ENCODE measurements at regions not wholly inside any gene's neighbourhood (a gene's known extent, or its start where the extent isn't known, plus 50 kb on each side); places are given as distances from the start of the nearest gene placed in this dataset.
"Not testable (repeated sequence)": the region's sequence is repeated elsewhere in the genome, so short reads cannot be mapped to it uniquely, and the experiment has no call there.

DNA sequence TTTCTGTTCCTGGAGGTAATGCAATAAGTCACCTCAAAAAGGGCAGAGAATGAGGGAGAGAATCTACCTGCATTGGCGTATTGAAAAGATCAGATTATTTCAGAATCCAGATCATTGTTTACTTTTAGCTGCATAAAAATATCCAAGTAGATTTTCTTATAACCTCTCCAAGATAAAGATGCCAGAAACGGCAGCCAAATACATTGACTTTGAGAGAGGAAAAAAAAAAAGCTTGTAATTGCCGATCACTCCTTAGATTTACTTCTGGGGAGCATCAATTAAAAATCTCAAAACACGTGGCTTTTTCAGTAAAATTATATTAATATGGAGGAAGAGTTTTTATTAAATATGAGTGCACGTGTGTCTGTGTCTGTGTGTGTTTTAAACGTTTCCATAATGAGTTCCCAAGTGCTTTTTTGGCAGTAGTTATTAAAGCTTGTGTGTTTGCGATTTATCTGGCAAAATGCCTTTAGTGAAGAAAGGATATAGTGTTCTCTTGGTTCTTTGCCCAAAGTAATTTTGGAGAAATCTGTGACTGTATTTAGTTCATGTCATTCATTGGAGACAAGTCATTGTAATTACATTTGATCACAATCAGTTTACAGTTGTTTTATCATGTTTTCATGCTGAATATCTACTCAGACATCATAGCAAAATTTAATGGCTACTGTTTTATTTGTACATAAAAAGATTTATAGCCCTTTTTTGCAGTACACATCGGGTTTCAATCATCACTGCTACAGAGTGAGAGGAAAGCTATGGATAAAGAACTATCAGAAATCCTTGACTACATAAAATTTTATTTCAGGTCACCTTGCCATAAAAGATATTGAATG lies 176.1 kb downstream of the TM9SF2 start:
- TF ChIP-seq CTCF (IDR thresholded peaks at IDR 0.05), result no peak
- H3K27ac ChIP-seq, result no peak overlapping the region
- no peaks in the 10 kb centered on the region for H3K9me3 ChIP-seq
- no peaks in the 10 kb centered on the region for H3K27me3 ChIP-seq
- H3K4me1 ChIP-seq (ENCODE audit: control insufficient read depth in 1 of 2, insufficient read depth in 1 of 2, low read depth in 1 of 2, low read length in 1 of 2), result no peaks in the 10 kb centered on the region
- H3K36me3 ChIP-seq, result no peaks in the 10 kb centered on the region
- H3K4me3 ChIP-seq (ENCODE audit: low read depth in 1 of 2, low read length in 1 of 2), result no peak overlapping the region

- H3K4me3 ChIP-seq (ENCODE audit: low read depth in 1 of 2, low read length in 1 of 2), result no peak overlapping the region
- H3K27ac ChIP-seq, result no peak overlapping the region
- no peaks in the 10 kb centered on the region for H3K36me3 ChIP-seq
- H3K4me1 ChIP-seq (ENCODE audit: control insufficient read depth in 1 of 2, insufficient read depth in 1 of 2, low read depth in 1 of 2, low read length in 1 of 2), result no peaks in the 10 kb centered on the region
- peaks cover 5% of the 10 kb centered on the region for H3K27me3 ChIP-seq
- TF ChIP-seq CTCF (IDR thresholded peaks at IDR 0.05), result no peak
- no peaks in the 10 kb centered on the region for H3K9me3 ChIP-seq
These were observed 170.5 kb downstream of the TM9SF2 start for GRCh38 chr13:99671746-99672145.

DNA sequence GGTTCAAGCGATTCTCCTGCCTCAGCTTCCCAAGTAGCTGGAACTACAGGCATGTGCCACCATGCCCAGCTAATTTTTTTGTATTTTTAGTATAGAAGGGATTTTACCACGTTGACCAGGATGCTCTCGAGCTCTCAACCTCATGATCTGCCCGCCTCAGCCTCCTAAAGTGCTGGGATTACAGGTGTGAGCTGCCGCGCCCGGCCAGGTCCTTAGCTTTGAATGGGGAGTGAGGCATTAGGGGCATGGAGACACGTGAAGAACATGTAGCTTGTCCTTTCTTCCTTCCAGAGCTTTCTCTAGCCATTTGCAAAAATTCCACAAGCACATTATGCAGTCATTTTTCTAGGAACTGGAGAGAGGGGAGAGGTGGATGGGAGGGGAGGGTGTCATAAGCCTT lies 167.8 kb downstream of the TM9SF2 start:
- H3K36me3 ChIP-seq; H3K9me3 ChIP-seq; H3K27ac ChIP-seq; H3K4me3 ChIP-seq (ENCODE audit: low read depth in 1 of 2, low read length in 1 of 2); H3K4me1 ChIP-seq (ENCODE audit: control insufficient read depth in 1 of 2, insufficient read depth in 1 of 2, low read depth in 1 of 2, low read length in 1 of 2): not testable (repeated sequence)
- H3K27me3 ChIP-seq, result peaks cover 20% of the 10 kb centered on the region

DNA sequence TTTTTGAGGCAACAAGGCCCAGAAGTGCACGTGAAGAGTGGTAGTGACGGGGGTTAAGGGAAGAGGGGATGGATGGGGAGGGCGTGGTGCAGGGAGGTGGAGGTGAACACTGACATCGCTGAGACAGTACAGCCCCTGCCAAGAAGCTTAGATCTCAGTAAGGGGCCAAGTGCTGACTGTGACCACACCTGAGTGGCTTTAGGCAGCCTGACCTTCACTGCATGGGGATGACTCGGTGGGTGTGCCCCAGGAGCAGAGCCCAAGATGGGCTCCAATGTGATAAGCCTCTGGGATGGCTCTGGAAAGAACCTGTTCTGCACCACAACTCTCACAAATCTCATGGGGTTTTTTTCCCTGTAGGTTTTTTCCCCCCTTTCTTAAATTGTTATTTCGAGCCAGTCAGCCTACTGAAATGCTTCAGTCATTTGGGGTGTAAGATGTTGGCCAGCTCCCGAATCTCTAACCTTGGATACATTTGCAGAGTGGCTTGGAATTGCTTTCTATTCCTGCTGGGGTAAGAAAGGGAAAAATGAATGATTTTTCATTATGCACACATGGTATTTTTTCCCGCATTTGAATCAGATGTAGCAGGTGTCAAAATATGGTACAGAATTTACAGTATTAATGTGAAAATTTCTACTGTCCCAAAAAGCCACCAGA lies 165.0 kb downstream of the TM9SF2 start:
- no peak for TF ChIP-seq CTCF (IDR thresholded peaks at IDR 0.05)
- no peak overlapping the region for H3K4me3 ChIP-seq (ENCODE audit: low read depth in 1 of 2, low read length in 1 of 2)

DNA sequence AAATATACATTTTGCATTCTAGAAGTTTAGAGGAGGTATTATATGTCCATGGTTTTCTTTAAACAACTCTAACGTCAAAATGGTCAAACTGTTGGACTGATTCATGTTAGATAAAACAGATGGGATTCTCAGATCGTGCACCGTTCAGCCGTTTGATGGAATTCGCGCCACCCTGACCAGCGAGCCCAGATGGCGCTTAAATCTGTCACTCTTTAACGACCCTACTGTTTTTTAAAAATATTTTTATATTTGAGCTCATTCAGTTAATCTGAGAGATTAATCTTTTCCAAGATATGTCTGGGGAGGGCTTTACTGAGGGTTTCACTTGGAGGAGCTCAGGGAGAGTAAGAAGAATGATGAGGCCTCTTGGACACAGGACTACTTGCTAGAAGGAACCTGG lies 164.4 kb downstream of the TM9SF2 start:
- H3K9me3 ChIP-seq, result no peaks in the 10 kb centered on the region
- H3K4me1 ChIP-seq (ENCODE audit: control insufficient read depth in 1 of 2, insufficient read depth in 1 of 2, low read depth in 1 of 2, low read length in 1 of 2), result no peaks in the 10 kb centered on the region
- H3K4me3 ChIP-seq (ENCODE audit: low read depth in 1 of 2, low read length in 1 of 2), result no peak overlapping the region
- H3K27me3 ChIP-seq, result peaks cover 54% of the 10 kb centered on the region
- no peak for TF ChIP-seq CTCF (IDR thresholded peaks at IDR 0.05)
- H3K27ac ChIP-seq, result no peak overlapping the region
- no peaks in the 10 kb centered on the region for H3K36me3 ChIP-seq

More for the DNA sequence above, 165.0 kb downstream of the TM9SF2 start:
- no peaks in the 10 kb centered on the region for H3K36me3 ChIP-seq
- H3K9me3 ChIP-seq, result no peaks in the 10 kb centered on the region
- H3K27ac ChIP-seq, result no peak overlapping the region
- peaks cover 49% of the 10 kb centered on the region for H3K27me3 ChIP-seq
- H3K4me1 ChIP-seq (ENCODE audit: control insufficient read depth in 1 of 2, insufficient read depth in 1 of 2, low read depth in 1 of 2, low read length in 1 of 2), result no peaks in the 10 kb centered on the region

DNA sequence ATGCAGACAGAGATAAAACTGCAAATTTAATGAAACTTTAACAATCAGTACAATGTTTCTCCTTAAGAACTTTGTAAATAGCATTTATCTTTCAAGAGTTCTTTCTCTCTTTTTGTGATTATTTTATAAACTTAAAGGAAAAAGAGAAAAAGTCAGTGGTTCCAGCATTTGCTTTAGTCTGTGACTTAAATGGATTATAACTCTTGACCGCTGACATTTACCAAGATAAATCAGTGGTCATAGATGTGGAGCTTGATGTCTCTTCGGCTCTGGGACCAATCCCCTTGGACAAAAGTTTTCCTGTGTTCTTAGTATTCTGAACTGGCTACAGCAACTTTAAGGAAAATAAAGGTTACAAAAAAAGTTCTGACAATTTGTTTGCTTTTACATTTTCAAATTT lies 162.6 kb downstream of the TM9SF2 start:
- Histone ChIP-seq H3K27me3 (peaks cover 72% of the 10 kb centered on the region), H3K36me3 (no peaks in the 10 kb centered on the region), H3K4me3 (ENCODE audit: low read depth in 1 of 2, low read length in 1 of 2) (no peak overlapping the region), H3K9me3 (no peaks in the 10 kb centered on the region), H3K4me1 (ENCODE audit: control insufficient read depth in 1 of 2, insufficient read depth in 1 of 2, low read depth in 1 of 2, low read length in 1 of 2) (no peaks in the 10 kb centered on the region), H3K27ac (no peak overlapping the region)
- TF ChIP-seq CTCF (IDR thresholded peaks at IDR 0.05), result no peak

All from neutrophil (primary cell).